GM19467 (cell line): ENCODE measurements at regions not wholly inside any gene's neighbourhood (a gene's known extent, or its start where the extent isn't known, plus 50 kb on each side); places are given as distances from the start of the nearest gene placed in this dataset.
"Not testable (repeated sequence)": the region's sequence is repeated elsewhere in the genome, so short reads cannot be mapped to it uniquely, and the experiment has no call there.

Experiments
- ATAC-seq: cut with Tn5 transposase; IDR thresholded peaks from one replicate; pipeline ENCODE4 v1.9.1; 2021; ENCODE audit warnings: mild to moderate bottlenecking, moderate library complexity; ENCODE audit not compliant: unreplicated experiment

DNA sequence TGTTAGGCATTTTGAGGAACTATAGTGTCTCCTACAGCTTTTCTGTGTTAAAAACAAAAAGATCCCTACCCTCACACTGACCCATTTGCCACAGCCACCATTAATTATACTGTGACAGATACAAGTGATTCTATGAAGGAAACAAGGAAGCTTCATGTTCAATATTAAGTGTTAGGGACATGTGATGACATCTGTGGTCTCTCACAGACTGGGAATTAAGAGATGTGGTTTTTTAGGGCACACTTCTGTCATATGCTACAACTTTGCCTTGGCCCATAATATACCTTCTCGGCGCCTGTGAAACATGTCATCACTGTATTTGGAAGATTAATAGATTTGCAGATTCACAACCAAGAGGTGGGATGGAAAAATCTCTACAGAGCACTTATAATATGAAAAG, 102.9 kb upstream of the TCF21 start:
- no peak for ATAC-seq

DNA sequence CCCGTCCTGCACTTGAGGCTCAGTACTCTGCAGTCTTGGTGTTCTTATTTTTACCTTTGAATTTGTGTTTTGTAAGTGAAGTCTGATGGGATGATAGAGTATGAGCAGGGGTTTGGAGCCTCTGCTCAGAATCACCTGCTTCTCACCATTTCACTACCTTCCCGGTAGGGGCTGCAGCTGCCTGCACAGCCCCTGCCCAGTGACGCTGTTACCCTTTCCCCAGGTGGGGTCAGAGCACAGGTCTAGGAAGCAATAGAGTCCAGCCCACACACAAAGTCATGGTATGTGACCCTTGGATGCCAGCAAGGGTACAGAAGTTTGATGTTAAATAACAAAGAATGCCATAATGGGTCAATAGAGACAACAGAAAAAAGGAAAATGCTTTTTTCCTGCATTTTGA, 101.8 kb upstream of the TCF21 start:
- ATAC-seq: no peak

DNA sequence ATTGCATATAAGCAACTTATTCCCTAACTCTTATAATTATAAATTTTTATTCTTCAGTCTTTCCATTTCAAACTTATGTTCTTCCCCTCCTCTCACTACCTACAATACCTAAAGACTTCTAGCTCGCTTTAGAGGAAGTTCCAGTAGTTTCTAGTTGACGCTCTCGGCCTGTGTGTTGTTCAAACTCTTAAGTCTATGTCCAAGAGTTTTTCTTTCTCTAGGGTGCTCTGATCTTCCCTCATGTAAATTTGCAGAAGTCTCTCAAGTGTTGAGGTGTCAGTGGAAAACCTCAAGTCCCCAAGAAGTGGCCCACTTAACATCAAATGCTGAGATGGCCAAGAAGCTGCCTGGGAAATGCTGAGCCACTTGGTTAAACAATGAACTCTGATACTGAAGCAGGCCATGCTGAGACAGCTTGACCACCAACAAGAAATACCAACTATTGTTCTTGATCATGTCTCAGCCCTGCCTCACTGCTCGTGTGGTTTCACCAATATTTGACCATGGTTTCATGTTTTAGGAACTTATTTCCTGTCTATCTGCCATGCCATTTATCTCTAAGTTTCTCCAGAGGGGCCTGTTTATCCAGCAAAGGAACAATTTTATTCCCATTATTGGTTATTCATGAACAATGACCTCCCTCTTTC, 100.9 kb upstream of the TCF21 start:
- no peak for ATAC-seq

DNA sequence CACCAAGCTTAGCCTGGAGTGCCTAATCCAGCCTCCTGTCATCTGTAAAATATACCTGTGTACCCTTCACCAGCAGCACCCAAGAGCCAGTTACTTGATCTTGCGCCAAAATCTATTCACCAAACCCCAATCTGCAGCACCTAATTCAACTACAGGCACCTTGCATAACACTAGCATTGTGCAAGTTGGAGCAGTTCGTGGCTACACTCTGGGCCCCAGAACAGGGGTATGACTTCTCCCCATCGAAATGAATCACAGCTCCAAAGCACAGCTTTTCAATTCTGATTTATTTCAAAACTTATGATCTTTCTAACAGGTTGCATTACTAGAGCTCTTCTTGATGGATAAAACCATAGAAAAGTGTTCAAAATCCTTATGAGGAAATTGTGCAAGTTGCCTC, 100.4 kb upstream of the TCF21 start:
- no peak for ATAC-seq

DNA sequence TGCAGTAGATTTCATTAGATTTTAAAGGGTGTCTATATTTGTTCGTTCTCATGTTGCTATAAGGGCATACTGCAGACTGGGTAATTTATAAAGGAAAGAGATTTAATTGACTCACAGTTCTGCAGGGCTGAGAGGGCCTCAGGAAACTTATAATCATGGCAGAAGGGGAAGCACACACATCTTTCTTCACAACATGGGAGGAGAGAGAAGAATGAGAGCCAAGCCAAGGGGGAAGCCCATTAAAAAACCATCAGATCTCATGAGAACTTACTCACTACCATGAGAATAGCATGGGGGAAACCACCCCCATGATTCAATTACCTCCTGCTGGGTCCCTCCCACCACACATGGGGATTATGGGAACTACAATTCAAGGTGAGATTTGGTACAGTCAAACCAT, 99.5 kb upstream of the TCF21 start:
- ATAC-seq: not testable (repeated sequence)

DNA sequence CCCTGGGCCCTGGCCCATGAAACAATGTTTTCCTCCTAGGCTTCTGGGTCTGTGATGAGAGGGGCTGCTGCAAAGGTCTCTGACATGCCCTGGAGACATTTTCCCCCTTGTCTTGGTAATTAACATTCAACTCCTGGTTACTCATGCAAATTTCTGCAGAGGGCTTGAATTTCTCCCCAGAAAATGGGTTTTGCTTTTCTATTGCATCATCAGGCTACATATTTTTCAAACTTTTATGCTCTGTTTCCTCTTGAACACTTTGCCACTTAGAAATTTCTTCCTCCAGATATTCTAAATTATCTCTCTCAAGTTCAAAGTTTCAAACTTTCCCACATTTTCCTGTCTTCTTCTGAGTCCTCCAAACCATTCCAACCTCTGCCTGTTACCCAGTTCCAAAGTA, 98.2 kb upstream of the TCF21 start:
- ATAC-seq: not testable (repeated sequence)

DNA sequence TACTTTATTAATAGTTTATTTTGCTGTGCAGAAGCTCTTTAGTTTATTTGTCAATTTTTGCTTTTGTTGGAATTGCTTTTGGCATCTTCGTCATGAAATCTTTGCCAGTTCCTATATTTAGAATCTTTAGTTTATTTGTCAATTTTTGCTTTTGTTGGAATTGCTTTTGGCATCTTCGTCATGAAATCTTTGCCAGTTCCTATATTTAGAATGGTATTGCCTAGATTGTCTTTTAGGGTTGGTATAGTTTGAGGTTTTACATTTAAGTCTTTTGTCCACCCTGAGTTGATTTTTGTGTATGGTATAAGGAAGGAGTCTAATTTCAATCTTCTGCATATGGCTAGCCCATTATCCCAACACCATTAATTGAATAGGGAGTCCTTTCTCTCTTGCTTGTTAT, 93.9 kb upstream of the TCF21 start:
- ATAC-seq: not testable (repeated sequence)

DNA sequence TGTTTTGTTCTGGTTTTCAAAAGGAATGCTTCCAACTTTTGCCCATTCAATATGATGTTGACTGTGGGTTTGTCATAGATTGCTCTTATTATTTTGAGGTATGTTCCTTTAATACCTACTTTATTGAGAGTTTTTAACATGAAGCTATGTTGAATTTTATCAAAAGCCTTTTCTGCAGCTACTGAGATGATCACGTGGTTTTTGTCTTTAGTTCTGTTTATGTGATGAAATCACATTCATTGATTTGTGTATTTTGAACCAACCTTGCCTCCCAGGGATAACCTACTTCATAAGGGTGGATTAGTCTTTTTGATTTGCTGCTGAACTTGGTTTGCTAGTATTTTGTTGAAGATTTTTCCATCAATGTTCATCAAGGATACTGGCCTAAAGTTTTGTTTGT, 92.7 kb upstream of the TCF21 start:
- ATAC-seq: no peak

DNA sequence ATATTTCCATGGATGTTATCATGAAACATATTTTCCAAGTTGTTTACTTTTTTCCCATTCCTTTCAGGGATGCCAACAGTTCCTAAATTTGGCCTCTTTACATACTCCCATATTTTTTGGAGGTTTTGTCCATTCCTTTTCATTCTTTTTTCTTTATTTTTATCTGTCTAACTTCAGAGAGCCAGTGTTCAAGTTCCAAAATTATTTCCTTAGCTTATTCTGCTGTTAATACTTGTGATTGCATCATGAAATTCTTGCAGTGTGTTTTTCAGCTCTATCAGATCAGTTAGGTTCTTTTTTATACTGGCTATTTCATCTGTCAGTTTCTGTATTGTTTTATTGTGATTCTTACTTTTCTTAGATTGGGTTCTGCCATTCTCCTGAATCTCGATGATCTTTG, 89.9 kb upstream of the TCF21 start:
- ATAC-seq: no peak

DNA sequence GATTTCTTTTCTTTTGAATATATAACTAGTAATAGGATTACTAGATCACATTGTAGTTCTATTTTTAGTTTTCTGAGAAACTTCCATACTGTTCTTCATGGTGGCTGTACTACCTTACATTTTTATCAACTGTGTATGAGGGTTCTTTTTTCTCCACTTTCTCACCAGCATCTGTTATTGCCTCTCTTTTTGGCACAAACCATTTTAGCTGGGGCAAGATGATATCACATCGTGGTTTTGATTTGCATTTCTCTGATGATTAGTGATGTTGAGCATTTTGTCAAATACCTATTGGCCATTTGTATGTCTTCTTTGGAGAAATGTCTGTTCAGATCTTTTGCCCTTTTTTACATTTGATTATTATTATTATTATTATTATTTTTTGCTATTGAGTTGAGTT, 86.1 kb upstream of the TCF21 start:
- ATAC-seq: no peak

DNA sequence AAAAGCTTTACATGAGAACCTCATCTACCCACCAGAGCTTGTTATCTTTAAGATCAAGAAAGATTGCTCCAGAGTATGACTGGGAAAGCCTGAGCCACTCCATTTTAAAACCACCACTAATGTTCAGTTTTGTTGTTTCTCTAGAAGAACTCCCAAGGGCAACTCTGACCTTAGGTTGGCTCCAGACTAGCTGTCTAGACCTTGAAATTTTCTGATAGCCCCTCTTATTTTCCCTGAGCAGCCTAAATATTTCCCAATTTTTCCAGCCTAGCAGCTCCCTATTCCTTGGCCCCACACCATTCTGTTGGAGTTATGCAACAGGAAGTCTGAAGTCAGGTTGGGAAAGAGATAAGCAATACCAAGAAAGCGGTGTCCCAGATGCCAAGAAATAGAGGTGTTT, 84.6 kb upstream of the TCF21 start:
- no peak for ATAC-seq

DNA sequence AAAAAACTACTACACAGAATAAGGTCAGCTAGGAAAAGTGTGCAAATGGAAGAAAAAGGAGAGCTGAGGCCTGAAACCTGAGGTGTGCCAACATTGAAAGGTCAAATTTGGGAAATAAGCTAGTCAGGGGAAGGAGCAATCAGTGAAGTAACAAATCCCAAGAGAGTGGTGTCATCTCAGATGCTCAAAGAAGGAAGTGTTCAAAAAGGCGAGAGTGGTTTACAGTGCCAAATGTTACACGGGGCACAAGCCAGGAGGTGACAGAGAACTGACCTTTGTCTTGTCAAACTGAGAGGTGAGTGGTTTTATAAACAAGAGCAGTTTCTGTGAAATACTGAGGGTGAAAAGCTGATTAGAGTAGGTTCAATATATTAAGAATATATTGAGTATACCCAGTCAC, 83.0 kb upstream of the TCF21 start:
- no peak for ATAC-seq

DNA sequence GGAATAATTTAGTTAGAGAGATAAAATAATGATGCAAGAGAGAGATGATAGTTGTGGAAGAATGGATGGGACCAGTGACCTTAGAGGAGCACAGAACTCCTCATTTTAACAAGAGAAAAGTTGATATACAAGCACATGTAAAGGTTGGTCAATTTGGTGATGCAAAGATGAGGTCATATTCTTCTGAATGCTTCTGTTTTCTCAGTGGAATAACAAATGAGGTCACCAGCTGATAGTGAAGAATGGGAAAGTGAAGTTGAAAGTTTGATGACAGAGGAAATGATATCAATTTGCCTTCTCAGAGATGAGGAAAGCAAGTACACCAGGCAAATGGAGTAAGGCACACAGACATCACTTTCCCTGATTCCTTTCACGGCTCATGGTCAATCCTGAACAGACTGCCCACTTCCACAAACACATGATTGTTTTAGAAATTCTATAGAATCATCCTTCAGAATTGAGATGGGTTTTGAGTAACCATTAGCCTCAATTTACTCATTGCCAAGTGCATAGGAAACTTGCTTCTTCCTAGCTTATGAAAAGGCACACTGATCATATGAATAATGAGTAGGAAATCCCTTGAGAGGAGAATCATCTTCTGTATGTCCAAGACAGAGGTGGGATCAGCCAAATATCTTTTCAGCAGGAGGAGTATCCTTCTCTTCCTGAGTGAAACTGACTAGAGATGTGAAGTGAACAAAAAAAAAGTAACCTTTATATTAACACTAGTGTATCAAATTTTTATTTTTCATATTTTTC, 82.4 kb upstream of the TCF21 start:
- ATAC-seq: no peak

DNA sequence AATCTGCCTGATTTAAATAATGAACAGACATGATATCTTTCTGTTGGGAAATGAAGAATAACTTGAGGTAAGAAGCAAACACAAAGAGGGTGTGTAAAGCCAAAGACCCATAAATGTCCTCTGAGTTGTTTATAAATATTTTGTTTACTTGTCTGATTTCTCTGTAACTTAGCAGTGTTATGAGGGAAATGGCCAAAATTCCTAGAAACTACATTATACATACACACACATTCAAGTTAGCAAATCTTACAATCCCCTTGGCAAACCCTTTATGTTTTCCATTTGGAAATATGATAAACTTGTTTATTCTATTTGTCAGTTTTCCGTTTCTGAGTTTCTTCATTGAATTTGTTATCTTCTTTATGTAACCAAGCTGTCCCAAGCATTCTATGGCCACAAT, 81.4 kb upstream of the TCF21 start:
- no peak for ATAC-seq

DNA sequence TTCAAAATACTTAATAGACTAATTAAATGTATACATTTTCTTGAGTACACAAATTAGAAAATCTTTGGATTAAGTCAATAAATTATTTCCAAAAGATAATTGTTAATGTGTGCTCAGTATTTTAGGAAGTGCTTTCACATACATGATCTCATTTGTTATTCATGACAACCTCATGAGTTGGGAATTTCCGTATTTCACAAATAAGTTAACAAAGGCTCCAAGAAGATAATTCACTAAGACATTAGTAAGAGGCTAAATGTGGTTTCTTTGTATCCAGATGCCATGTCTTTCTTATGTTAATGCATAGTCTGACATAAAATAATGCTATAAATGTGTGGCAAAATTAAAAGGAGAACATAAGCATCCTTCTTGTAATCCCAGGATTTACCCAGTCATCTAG, 79.5 kb upstream of the TCF21 start:
- no peak for ATAC-seq

DNA sequence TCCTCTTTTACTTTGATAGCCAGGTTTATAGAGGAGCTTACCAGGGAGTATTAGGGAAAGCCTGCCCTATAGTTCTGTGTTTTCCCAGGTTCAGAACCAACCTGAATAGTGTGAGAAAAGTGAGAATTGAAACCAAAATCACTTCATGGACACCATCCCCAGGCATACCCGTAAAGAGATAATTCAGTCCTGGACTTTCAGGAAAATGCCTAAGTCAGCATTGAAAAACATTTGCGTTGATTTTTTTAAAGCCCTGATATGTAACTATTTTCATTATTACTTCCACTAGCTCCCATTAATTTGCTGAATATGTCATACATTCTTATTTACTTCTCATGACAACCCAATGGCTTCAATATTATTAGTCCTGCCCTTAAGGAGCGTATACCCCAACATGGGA, 77.4 kb upstream of the TCF21 start:
- no peak for ATAC-seq

DNA sequence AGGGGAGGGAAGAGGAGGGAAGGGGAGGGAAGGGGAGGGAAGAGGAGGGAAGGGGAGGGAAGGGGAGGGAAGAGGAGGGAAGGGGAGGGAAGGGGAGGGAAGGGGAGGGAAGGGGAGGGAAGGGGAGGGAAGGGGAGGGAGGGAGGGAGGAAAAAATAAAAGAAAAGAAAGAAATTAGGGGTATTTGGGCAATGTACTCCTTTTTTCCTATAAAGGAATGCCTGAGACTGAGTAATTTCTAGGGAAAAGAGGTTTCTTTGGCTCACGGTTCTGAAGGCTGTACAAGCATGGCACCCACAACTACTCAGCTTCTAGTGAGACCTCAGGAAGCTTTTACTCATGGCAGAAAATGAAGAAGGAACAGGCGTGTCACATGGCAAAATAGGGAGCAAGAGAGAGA, 76.5 kb upstream of the TCF21 start:
- ATAC-seq: not testable (repeated sequence)

DNA sequence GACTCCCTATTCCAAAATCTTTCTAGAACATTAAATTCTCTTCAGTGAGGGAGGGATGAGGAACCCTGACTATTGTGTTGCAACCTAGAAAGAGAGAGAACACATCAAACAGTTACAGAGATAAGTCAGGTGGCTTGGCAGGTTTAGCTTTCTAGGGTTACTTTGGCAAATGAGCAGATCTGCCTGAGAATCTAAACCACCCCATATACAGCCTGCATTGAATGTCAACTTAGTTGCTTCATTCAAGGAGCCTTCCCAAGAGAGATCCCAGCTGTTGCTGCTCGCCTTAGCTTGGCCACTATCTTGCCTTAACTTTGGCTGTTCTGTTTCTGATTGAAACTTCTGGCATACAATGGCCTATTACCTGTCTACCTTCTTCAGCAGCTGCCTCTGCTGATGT, 74.7 kb upstream of the TCF21 start:
- no peak for ATAC-seq

DNA sequence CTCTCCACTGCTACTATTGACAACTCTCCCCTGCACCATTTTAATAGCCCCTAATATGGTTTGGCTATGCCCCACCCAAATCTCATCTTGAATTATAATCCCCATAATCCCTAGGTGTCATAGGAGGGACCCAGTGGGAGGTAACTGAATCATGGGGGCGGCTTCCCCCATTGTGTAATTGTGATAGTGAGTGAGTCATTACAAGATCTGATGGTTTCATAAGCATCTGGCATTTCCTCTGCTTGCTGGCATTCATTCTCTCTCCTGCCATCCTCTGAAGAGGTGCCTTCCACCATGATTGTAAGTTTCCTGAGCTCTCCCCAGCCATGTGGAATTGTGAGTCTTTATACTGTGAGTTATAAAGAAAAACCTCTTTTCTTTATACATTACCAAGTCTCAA, 74.1 kb upstream of the TCF21 start:
- no peak for ATAC-seq

DNA sequence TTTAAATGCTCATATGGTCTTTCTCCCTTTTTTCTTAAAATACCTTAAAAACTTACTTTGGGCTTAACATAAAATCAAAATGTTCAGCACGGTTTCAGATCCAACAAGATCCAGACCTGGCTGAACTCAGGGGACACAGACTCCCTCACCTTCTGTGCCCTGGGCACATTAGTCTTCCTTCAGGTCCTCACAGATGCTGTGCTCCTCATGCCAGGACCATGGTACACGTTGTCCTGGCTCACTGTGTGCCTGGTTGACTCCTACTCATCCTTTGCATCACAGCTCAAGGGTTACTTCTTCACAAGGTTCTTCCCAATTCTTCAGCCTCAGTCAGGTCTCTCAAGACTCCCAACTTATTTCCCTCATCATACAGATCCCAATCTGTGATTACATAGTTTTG, 73.6 kb upstream of the TCF21 start:
- no peak for ATAC-seq

DNA sequence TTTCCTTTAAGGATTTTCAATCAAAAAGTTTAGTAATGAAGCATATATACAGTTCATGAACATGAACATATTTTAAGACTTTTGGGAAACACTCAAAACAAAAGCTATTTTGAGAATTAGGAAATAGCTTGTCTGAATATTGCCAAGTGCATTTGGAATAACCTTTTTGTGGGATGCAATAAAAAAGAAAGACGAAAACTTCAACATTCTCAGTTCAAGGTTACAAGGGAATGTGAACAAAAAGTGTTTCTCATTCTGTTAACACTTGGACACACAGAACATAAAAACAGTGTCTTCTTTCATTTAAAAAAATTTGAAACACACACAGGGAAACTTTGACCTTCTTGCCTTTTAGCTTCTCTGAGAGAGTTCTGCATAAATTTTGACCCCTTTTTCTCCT, 72.7 kb upstream of the TCF21 start:
- no peak for ATAC-seq

DNA sequence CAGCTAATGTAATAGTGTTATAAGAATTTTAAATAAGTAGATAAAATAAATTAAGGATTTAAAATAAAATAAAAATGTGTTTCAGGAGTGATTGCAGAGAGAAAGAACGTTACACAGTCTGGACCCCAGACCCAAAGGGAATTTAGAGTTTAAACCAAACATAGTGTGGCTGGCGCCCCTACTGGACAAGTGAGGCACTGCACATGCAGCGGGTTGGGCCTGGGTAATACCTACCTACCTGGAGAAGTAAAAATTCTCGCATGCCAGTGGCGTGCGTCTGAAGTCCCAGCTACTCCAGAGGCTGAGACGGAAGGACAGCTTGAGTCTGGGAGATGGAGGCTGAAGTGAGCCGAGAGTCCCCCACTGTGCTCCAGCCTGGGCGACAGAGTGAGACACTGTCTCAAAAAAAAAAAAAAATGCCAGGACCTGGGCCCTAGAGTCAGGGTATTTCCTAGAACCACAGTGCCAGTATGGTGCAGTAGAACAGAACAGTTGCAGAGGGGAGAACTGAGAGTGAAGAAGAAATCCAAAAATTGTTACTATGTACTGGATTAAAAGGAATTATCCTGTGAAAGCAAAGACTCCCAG, 71.4 kb upstream of the TCF21 start:
- peak; percentile 53 for ATAC-seq

DNA sequence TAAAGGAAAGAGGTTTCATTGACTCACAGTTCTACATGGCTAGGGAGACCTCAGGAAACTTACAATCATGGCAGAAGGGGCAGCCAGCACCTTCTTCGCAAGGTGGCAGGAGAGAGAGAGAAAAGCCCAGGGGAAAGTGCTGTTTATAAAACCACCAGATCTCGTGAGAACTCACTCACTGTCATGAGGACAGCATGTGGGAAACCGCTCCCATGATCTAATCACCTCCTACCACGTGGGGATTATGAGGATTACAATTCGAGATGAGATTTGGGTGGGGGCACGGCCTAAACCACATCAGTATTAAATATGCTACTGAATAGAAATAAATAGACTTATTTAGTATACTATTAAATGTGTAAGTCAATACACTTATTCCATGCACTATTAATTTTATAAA, 70.6 kb upstream of the TCF21 start:
- ATAC-seq: no peak
